Psoas muscle (tissue), 7 donors: ENCODE measurements at regions not wholly inside any gene's neighbourhood (a gene's known extent, or its start where the extent isn't known, plus 50 kb on each side); places are given as distances from the start of the nearest gene placed in this dataset.

Source experiments
- ATAC-seq, 4 donors: fragments of 200-7000 bp; cut with Tn5 transposase; one replicate each; pipeline ENCODE4 v1.9.1; 2020; ENCODE audit warnings: moderate library complexity in 3 of 4, mild to moderate bottlenecking in 2 of 4
- DNase-seq, 2 donors: peaks; one replicate each; pipeline ENCODE4 v3.0.0-alpha.2; 2020
- H3K27ac ChIP-seq: fragments of 200-600 bp; one replicate; pipeline ENCODE4 v1.8.0; 2022
- H3K27me3 ChIP-seq, 3 donors: fragments of 200-600 bp in 1 of 3; one replicate each; pipeline versions ENCODE4 v1.6.1 to v1.8.0; 2013 to 2022; ENCODE audit warnings: low read length in 2 of 3, mild to moderate bottlenecking in 2 of 3, moderate library complexity in 1 of 3; ENCODE audit not compliant: insufficient read depth in 3 of 3
- H3K36me3 ChIP-seq, 2 donors: fragments of 200-600 bp in 1 of 2; one replicate each; pipeline versions ENCODE4 v1.6.1 to v1.8.0; 2013 to 2022; ENCODE audit warnings: low read depth in 1 of 2, mild to moderate bottlenecking in 1 of 2, moderate library complexity in 1 of 2; ENCODE audit not compliant: insufficient read depth in 1 of 2
- H3K4me1 ChIP-seq: fragments of 200-600 bp; one replicate; pipeline ENCODE4 v1.8.0; 2022
- H3K4me3 ChIP-seq: fragments of 200-600 bp; one replicate; pipeline ENCODE4 v1.8.0; 2022; ENCODE audit warnings: mild to moderate bottlenecking
- H3K9me3 ChIP-seq: fragments of 200-600 bp; one replicate; pipeline ENCODE4 v1.8.0; 2022
- WGBS, 3 donors: extraction: QIAGEN DNeasy Blood & Tissue Kit; methylation state at CpG; one replicate each; pipeline versions ENCODE4 v1.1.6 to v1.1.7; 2013; 5-methylcytosine and 5-hydroxymethylcytosine counted together
- intact Hi-C, 2 donors: fragments of 100-400 bp; cut with DNase I; formaldehyde crosslinking; loops; one replicate each; pipeline versions ENCODE4 v1.11.0 to v1.14.2; 2022
- TF ChIP-seq, protein P1 (sequence below): fragments of 200-600 bp; IDR thresholded peaks from one replicate; pipeline ENCODE4 v1.8.0; 2022; ENCODE audit warnings: antibody characterized with exemption
- donor health status: healthy with polysubstance abuse.
- donor health status: DM: no; HTN: no; CAD: no; lungs with moderate emphysema.
- donor health status: Bipolar disorder and iron deficiency.
- donor health status: healthy.
- donor health status: DM: yes; HTN: yes; CAD: no.
- donor health status: DM: no; HTN: no; CAD: no.
- donor health status: DM: yes; HTN: yes; CAD: no.

DNA sequence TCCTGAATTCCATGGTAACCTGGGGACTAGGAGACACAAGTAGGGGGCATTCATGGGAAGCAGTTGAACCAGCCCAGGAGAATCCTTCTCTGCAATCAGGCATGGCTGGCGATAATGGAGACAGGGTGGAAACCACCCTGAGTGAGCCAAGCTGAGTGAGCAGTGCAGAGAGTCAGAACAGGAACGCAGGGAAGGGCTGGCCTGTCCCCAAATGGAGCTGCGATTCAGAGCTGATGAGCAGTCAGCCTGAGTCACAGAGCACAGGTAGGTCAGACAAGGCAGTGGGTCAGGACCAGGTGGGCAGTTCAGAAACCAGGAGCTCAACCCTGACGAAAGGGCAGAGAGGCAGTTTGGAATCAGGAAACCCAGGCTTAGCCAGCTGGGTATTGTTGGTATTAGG, 129.0 kb downstream of the BTC start:
- DNase-seq (no peak), ATAC-seq (no peak)
- no peak overlapping the region for H3K27ac ChIP-seq
- H3K4me1 ChIP-seq: no peaks in the 10 kb centered on the region
- no peaks in the 10 kb centered on the region for H3K27me3 ChIP-seq
- intact Hi-C loops: loop anchor here in 1 of 2 donors (10.0 kb wide), 1 partner anchor 621 kb away; no protein-coding TSS in a partner anchor
- 68 to 74% (median 74%) methylated on average over 4 of the region's 4 CpGs for WGBS, 3 donors
- TF ChIP-seq, protein P1, sequence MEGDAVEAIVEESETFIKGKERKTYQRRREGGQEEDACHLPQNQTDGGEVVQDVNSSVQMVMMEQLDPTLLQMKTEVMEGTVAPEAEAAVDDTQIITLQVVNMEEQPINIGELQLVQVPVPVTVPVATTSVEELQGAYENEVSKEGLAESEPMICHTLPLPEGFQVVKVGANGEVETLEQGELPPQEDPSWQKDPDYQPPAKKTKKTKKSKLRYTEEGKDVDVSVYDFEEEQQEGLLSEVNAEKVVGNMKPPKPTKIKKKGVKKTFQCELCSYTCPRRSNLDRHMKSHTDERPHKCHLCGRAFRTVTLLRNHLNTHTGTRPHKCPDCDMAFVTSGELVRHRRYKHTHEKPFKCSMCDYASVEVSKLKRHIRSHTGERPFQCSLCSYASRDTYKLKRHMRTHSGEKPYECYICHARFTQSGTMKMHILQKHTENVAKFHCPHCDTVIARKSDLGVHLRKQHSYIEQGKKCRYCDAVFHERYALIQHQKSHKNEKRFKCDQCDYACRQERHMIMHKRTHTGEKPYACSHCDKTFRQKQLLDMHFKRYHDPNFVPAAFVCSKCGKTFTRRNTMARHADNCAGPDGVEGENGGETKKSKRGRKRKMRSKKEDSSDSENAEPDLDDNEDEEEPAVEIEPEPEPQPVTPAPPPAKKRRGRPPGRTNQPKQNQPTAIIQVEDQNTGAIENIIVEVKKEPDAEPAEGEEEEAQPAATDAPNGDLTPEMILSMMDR: no peak
- no peaks in the 10 kb centered on the region for H3K9me3 ChIP-seq
- H3K36me3 ChIP-seq: no peaks in the 10 kb centered on the region
- no peak overlapping the region for H3K4me3 ChIP-seq

DNA sequence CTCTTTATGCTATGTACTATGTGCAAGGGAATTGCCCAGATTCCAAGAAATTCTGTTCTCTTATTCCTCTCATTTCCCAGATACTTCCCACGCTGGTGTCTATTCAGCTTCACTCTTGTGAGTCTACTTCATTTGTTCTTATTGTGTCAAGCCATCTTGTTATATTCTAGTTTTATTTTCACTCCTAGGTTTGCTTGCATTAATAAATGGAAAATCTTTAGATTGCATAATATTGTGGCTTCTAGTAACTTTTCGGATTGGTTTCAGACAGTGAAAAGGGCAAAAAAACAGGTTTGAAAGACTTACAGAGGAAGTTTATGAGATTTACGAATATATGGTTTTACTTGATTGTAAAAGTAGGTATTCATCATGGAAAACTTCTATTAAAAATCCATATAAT, 128.4 kb downstream of the BTC start:
- no peaks in the 10 kb centered on the region for H3K36me3 ChIP-seq
- no peaks in the 10 kb centered on the region for H3K4me1 ChIP-seq
- H3K27ac ChIP-seq: no peak overlapping the region
- intact Hi-C loops: loop anchor here in 1 of 2 donors (10.0 kb wide), 1 partner anchor 621 kb away; no protein-coding TSS in a partner anchor
- DNase-seq (no peak), ATAC-seq (no peak)
- 90 to 92% (median 91%) methylated on average over 3 of the region's 3 CpGs for WGBS, 3 donors
- H3K27me3 ChIP-seq: no peaks in the 10 kb centered on the region
- H3K9me3 ChIP-seq: no peaks in the 10 kb centered on the region
- H3K4me3 ChIP-seq: no peak overlapping the region
- TF ChIP-seq, protein P1: no peak

DNA sequence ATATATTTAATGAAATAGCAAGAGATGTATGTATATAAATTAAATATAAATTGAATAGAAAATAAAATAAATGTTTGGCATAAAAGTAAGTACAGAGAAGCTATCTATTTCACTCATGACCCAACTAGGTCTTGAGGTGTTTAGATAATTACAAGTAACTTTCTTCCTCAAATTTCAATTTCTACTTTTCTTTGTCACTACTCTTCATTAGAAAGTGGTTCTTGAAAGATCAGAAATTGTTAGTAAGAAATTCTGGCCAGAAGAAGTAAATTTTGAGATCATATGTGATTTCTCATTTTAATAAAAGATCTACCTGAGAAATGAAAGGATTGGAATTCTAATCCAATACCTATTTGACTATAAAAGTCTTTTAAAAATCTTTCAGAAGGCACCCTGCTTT, 126.9 kb downstream of the BTC start:
- no peaks in the 10 kb centered on the region for H3K36me3 ChIP-seq
- no peaks in the 10 kb centered on the region for H3K27me3 ChIP-seq
- ATAC-seq: no peak
- intact Hi-C loops: loop anchor here in 1 of 2 donors (10.0 kb wide), 1 partner anchor 623 kb away; no protein-coding TSS in a partner anchor
- H3K4me1 ChIP-seq: no peaks in the 10 kb centered on the region
- no peak for DNase-seq
- no peaks in the 10 kb centered on the region for H3K9me3 ChIP-seq
- TF ChIP-seq, protein P1: no peak
- H3K27ac ChIP-seq: no peak overlapping the region
- no peak overlapping the region for H3K4me3 ChIP-seq

DNA sequence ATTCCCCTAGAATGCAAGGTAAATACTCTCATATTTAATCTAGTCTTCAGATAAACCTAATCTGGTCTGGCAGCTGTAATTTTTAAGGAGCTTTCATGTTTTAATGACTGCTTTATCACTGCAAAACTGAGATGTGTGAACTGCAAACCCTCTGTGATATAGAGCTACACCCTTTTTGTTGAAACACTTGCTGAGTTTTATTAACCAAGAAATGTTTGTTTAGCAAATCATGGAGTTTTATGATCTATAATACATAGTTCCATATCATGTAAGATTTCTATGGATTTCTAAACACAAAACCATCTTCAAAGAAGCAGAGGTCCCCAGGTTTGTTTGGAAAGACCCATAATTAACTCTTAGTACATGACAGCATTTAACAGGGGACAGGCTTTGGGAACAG, 126.4 kb downstream of the BTC start:
- TF ChIP-seq, protein P1: no peak
- no peak for ATAC-seq
- intact Hi-C loops: loop anchor here in 1 of 2 donors (10.0 kb wide), 1 partner anchor 623 kb away; no protein-coding TSS in a partner anchor

DNA sequence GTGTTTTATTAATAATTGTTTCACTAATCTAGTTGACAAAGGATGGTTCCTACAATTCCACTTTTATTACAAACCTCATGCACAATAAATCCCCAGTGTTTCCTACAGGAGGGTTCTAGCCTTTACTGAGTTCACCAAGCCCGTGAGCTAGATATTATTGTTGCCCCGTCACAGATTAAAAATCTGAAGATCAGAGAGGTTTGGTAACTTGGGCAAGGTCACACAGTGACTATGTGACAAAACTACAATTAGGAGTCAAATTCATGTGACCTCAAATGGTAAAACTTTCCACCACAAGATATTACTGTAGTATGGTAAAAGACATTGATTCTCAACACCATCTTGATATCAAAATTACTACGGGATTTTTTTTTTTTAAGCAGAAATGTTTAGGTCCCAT, 124.6 kb downstream of the BTC start:
- no peak overlapping the region for H3K4me3 ChIP-seq
- no peaks in the 10 kb centered on the region for H3K27me3 ChIP-seq
- WGBS, 3 donors: 86 to 90% (median 86%) methylated on average over 3 of the region's 3 CpGs
- no peak overlapping the region for H3K27ac ChIP-seq
- H3K36me3 ChIP-seq: no peaks in the 10 kb centered on the region
- no peak for ATAC-seq
- TF ChIP-seq, protein P1: no peak
- H3K9me3 ChIP-seq: no peaks in the 10 kb centered on the region
- DNase-seq: no peak
- H3K4me1 ChIP-seq: no peaks in the 10 kb centered on the region
- intact Hi-C loops: loop anchor here in 1 of 2 donors (10.0 kb wide), 2 partner anchors 295 to 625 kb away; no protein-coding TSS in a partner anchor

More for the DNA sequence above, 126.4 kb downstream of the BTC start:
- Histone ChIP-seq H3K36me3 (no peaks in the 10 kb centered on the region), H3K4me3 (no peak overlapping the region), H3K9me3 (no peaks in the 10 kb centered on the region), H3K27ac (no peak overlapping the region), H3K4me1 (no peaks in the 10 kb centered on the region), H3K27me3 (no peaks in the 10 kb centered on the region)
- DNase-seq: no peak
